Osteoblast (primary cell): ENCODE measurements at regions not wholly inside any gene's neighbourhood (a gene's known extent, or its start where the extent isn't known, plus 50 kb on each side); places are given as distances from the start of the nearest gene placed in this dataset.

ENCODE experiments used
- DNase-seq: peaks from one replicate; pipeline ENCODE4 v3.0.0; 2011; ENCODE audit warnings: low spot score, mixed read lengths; ENCODE audit not compliant: insufficient read length; ENCODE audit errors: missing footprints
- H2AFZ ChIP-seq: 2 replicates; pipeline ENCODE4 v1.6.0; 2011; ENCODE audit warnings: mild to moderate bottlenecking, low read length
- H3K27ac ChIP-seq: 2 replicates; pipeline ENCODE4 v1.5.1; 2011; ENCODE audit warnings: mild to moderate bottlenecking, low read depth, low read length, moderate library complexity
- H3K27me3 ChIP-seq: 2 replicates; pipeline ENCODE4 v1.6.0; 2012; ENCODE audit warnings: mild to moderate bottlenecking, control low read depth, inconsistent platforms, low read length, moderate library complexity; ENCODE audit not compliant: insufficient read depth
- H3K36me3 ChIP-seq: 2 replicates; pipeline ENCODE4 v1.5.1; 2011; ENCODE audit warnings: mild to moderate bottlenecking, low read length, control low read depth, moderate library complexity; ENCODE audit not compliant: insufficient read depth
- H3K4me1 ChIP-seq: 2 replicates; pipeline ENCODE4 v1.5.1; 2011; ENCODE audit warnings: mild to moderate bottlenecking, low read length, control low read depth, moderate library complexity; ENCODE audit not compliant: insufficient read depth
- H3K4me2 ChIP-seq: 2 replicates; pipeline ENCODE4 v1.6.0; 2011; ENCODE audit warnings: mild to moderate bottlenecking, low read length; ENCODE audit not compliant: insufficient read depth
- H3K4me3 ChIP-seq: fragments of 200-600 bp; sonication (generic); 3 replicates; pipeline ENCODE4 v1.5.1; 2012; ENCODE audit warnings: mild to moderate bottlenecking, low read length, inconsistent platforms; ENCODE audit not compliant: insufficient read depth
- H3K79me2 ChIP-seq: 2 replicates; pipeline ENCODE4 v1.6.0; 2012; ENCODE audit warnings: mild to moderate bottlenecking, low read length, control low read depth, inconsistent platforms; ENCODE audit not compliant: insufficient read depth
- H3K9me3 ChIP-seq: 2 replicates; pipeline ENCODE4 v1.5.1; 2011; ENCODE audit warnings: low read depth, low read length, control low read depth
- H4K20me1 ChIP-seq: 2 replicates; pipeline ENCODE4 v1.6.0; 2012; ENCODE audit warnings: mild to moderate bottlenecking, low read length, control low read depth; ENCODE audit not compliant: insufficient read depth
- TF ChIP-seq, protein P1 (sequence below): IDR thresholded peaks from 2 replicates; pipeline ENCODE4 v1.5.1; 2011; ENCODE audit warnings: mild to moderate bottlenecking, low read depth, low read length, moderate library complexity; ENCODE audit errors: extremely low read depth

DNA sequence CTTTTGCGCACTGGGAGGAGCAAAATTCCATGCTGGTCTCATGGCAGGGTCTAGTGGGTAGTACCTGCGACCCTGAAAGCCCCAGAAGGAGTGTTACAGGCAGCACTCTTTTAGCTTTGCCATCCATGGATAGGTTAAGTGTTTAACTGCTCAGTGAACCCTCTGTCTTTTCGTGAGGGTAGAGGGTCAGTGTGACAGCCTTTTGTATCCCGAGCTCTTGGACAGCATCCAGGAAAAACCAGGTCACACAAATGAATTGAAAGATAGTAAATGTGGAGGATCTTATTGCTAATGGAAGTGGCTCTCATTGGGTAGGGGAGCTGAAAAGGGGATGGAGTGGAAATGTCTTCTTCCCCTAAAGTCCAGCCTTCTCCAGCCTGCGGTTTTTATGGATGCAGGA lies 57.8 kb upstream of the CCDC112 start:
- H3K9me3 ChIP-seq: no peaks in the 10 kb centered on the region
- no peaks in the 10 kb centered on the region for H3K27me3 ChIP-seq
- TF ChIP-seq, protein P1, sequence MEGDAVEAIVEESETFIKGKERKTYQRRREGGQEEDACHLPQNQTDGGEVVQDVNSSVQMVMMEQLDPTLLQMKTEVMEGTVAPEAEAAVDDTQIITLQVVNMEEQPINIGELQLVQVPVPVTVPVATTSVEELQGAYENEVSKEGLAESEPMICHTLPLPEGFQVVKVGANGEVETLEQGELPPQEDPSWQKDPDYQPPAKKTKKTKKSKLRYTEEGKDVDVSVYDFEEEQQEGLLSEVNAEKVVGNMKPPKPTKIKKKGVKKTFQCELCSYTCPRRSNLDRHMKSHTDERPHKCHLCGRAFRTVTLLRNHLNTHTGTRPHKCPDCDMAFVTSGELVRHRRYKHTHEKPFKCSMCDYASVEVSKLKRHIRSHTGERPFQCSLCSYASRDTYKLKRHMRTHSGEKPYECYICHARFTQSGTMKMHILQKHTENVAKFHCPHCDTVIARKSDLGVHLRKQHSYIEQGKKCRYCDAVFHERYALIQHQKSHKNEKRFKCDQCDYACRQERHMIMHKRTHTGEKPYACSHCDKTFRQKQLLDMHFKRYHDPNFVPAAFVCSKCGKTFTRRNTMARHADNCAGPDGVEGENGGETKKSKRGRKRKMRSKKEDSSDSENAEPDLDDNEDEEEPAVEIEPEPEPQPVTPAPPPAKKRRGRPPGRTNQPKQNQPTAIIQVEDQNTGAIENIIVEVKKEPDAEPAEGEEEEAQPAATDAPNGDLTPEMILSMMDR: no peak
- H2AFZ ChIP-seq: no peak overlapping the region
- H3K4me1 ChIP-seq: peaks cover 15% of the 10 kb centered on the region
- no peaks in the 10 kb centered on the region for H3K79me2 ChIP-seq
- H3K36me3 ChIP-seq: no peaks in the 10 kb centered on the region
- no peak for DNase-seq
- H4K20me1 ChIP-seq: no peaks in the 10 kb centered on the region
- no peak overlapping the region for H3K4me2 ChIP-seq
- H3K27ac ChIP-seq: no peak overlapping the region
- H3K4me3 ChIP-seq: no peak overlapping the region

DNA sequence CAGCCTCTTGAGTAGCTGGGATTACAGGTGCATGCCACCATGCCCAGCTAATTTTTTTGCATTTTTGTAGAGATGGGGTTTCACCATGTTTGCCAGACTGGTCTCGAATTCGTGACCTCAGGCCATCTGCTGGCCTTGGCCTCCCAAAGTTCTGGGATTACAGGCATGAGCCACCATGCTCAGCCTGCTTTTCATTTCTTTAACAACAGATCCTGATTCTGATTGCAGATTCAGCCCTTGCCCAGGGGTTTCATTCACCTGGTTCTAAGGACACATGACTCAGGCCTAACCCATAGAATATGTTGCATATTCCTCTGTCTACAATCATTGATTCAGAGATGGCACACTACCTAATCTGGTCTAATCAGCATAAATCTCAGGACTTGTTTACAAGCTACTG lies 56.1 kb upstream of the CCDC112 start:
- TF ChIP-seq, protein P1: no peak
- Histone ChIP-seq H3K27ac (no peak overlapping the region), H4K20me1 (no peaks in the 10 kb centered on the region), H3K79me2 (no peaks in the 10 kb centered on the region), H2AFZ (no peak overlapping the region), H3K4me2 (no peak overlapping the region), H3K9me3 (no peaks in the 10 kb centered on the region), H3K4me1 (peaks cover 21% of the 10 kb centered on the region), H3K4me3 (no peak overlapping the region), H3K36me3 (no peaks in the 10 kb centered on the region), H3K27me3 (no peaks in the 10 kb centered on the region)
- DNase-seq: no peak

DNA sequence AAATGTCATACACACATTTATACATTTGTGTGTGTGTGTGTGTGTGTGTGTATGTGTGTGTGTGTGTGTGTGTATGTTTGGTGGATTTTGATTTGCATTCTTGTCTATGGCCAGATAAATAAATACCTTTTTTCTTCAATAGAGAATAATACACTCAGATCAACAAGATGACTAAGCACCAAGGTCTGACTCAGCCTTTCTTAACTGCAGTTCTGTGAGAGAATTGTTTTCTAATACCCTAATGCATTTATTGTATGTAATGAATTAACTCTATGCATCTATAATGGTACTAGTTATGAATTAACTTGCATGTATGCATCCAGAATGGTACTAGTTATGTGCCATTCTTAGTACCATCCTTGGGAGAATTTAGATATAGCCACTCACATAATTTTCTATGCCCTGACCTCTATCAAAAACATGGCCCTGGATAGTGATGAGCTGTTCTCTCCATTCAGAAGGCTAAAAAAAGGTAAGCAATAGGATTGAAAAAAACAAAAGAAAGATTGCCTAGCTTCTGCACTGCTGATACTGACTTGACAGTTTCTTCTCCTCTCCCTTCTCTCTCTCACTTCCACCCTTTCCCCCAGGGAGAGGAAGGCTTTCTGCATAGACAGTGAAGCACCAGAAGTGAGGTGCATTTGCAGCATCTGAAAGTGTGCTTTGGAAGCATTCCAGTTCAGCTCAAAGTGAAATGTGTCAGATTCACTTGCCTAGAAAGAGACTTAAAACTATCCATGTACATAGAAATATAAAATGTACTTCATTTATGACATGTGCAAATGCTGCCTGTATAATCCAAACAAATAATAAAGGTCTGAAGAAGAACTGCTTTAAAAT lies 55.1 kb upstream of the CCDC112 start:
- peaks cover 21% of the 10 kb centered on the region for H3K4me1 ChIP-seq
- H3K9me3 ChIP-seq: no peaks in the 10 kb centered on the region
- no peaks in the 10 kb centered on the region for H3K36me3 ChIP-seq
- H3K27me3 ChIP-seq: no peaks in the 10 kb centered on the region
- DNase-seq: peak; percentile 59
- H3K4me2 ChIP-seq: no peak overlapping the region
- H3K79me2 ChIP-seq: no peaks in the 10 kb centered on the region
- H4K20me1 ChIP-seq: no peaks in the 10 kb centered on the region
- TF ChIP-seq, protein P1: no peak
- no peak overlapping the region for H2AFZ ChIP-seq
- H3K27ac ChIP-seq: no peak overlapping the region
- no peak overlapping the region for H3K4me3 ChIP-seq

DNA sequence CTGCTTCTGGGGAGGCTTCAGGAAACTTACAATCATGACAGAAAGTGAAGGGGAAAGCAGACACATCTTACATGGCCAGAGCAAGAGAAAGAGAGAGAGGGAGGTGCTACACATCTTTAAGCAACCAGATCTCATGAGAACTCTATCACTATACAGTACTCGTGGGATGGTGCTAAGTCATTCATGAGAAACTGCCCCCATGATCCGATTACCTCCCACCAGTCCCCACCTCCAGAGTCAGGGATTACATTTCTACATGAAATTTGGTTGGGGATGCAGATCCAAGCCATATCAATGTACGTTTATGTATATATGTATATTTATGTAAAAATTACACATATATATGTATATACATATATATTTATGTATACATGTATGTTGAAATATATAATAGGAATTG lies 54.4 kb upstream of the CCDC112 start:
- Histone ChIP-seq H3K4me1 (peaks cover 21% of the 10 kb centered on the region), H3K4me3 (no peak overlapping the region), H3K27ac (no peak overlapping the region), H3K79me2 (no peaks in the 10 kb centered on the region), H2AFZ (no peak overlapping the region), H3K36me3 (no peaks in the 10 kb centered on the region), H3K27me3 (no peaks in the 10 kb centered on the region), H3K4me2 (no peak overlapping the region), H4K20me1 (no peaks in the 10 kb centered on the region), H3K9me3 (no peaks in the 10 kb centered on the region)
- DNase-seq: no peak
- TF ChIP-seq, protein P1: no peak
